DND-41 (cell line): ENCODE measurements at regions not wholly inside any gene's neighbourhood (a gene's known extent, or its start where the extent isn't known, plus 50 kb on each side); places are given as distances from the start of the nearest gene placed in this dataset.

Experiments used
- EZH2 ChIP-seq: IDR thresholded peaks from 3 replicates; pipeline ENCODE4 v1.6.1; 2012; ENCODE audit warnings: borderline replicate concordance, low read depth, mild to moderate bottlenecking, moderate library complexity, low read length, inconsistent platforms; ENCODE audit not compliant: severe bottlenecking
- TF ChIP-seq, protein P1 (sequence below): IDR thresholded peaks from 2 replicates; pipeline ENCODE4 v1.5.1; 2012; ENCODE audit warnings: borderline replicate concordance, low read length, moderate library complexity, mild to moderate bottlenecking; ENCODE audit not compliant: poor library complexity, severe bottlenecking; ENCODE audit errors: extremely low read depth

DNA sequence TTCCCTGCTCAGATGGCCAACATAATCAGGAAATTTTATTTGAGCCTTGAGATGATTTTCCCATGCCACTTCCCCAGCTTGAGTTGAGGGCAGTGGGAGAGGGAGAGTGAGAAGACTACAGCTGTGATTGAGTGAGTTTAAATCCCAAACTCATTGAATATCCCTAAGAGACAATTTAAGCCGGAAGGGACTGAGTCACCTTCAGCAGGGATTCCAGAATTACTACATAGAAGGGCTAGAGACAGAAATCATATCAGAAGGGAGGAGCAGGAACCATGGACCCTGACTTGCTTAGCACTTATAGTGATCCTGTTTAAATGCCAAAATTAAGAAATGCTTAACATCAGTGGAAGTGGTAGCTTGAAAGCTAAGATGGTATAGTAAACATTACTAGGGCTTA lies 312.2 kb upstream of the SLCO3A1 start:
- TF ChIP-seq, protein P1, sequence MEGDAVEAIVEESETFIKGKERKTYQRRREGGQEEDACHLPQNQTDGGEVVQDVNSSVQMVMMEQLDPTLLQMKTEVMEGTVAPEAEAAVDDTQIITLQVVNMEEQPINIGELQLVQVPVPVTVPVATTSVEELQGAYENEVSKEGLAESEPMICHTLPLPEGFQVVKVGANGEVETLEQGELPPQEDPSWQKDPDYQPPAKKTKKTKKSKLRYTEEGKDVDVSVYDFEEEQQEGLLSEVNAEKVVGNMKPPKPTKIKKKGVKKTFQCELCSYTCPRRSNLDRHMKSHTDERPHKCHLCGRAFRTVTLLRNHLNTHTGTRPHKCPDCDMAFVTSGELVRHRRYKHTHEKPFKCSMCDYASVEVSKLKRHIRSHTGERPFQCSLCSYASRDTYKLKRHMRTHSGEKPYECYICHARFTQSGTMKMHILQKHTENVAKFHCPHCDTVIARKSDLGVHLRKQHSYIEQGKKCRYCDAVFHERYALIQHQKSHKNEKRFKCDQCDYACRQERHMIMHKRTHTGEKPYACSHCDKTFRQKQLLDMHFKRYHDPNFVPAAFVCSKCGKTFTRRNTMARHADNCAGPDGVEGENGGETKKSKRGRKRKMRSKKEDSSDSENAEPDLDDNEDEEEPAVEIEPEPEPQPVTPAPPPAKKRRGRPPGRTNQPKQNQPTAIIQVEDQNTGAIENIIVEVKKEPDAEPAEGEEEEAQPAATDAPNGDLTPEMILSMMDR: no peak
- TF ChIP-seq EZH2: no peak
